ENCODE measurements at regions not wholly inside any gene's neighbourhood (a gene's known extent, or its start where the extent isn't known, plus 50 kb on each side); places are given as distances from the start of the nearest gene placed in this dataset.

- no peak for ATAC-seq
- Histone ChIP-seq H3K36me3 (no peaks in the 10 kb centered on the region), H3K27ac (no peak overlapping the region), H3K4me3 (no peak overlapping the region), H3K27me3 (ENCODE audit: low read depth) (no peaks in the 10 kb centered on the region), H3K9me3 (no peaks in the 10 kb centered on the region), H3K4me1 (no peaks in the 10 kb centered on the region)
- TF ChIP-seq, protein P1, sequence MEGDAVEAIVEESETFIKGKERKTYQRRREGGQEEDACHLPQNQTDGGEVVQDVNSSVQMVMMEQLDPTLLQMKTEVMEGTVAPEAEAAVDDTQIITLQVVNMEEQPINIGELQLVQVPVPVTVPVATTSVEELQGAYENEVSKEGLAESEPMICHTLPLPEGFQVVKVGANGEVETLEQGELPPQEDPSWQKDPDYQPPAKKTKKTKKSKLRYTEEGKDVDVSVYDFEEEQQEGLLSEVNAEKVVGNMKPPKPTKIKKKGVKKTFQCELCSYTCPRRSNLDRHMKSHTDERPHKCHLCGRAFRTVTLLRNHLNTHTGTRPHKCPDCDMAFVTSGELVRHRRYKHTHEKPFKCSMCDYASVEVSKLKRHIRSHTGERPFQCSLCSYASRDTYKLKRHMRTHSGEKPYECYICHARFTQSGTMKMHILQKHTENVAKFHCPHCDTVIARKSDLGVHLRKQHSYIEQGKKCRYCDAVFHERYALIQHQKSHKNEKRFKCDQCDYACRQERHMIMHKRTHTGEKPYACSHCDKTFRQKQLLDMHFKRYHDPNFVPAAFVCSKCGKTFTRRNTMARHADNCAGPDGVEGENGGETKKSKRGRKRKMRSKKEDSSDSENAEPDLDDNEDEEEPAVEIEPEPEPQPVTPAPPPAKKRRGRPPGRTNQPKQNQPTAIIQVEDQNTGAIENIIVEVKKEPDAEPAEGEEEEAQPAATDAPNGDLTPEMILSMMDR (IDR thresholded peaks at IDR 0.05) = no peak
- no peak for DNase-seq
- intact Hi-C loops (cut with DNase I) = no loop called here
These were observed 713.7 kb downstream of the ADCYAP1 start for GRCh38 chr18:1618364-1618763.

GRCh38 chr18:1619507-1619906, 714.8 kb downstream of the ADCYAP1 start:
- no peaks in the 10 kb centered on the region for H3K9me3 ChIP-seq
- intact Hi-C loops (cut with DNase I) = no loop called here
- no peak for DNase-seq
- no peaks in the 10 kb centered on the region for H3K36me3 ChIP-seq
- no peaks in the 10 kb centered on the region for H3K27me3 ChIP-seq (ENCODE audit: low read depth)
- H3K4me1 ChIP-seq = no peaks in the 10 kb centered on the region
- H3K4me3 ChIP-seq = no peak overlapping the region
- TF ChIP-seq, protein P1 (IDR thresholded peaks at IDR 0.05) = no peak
- H3K27ac ChIP-seq = no peak overlapping the region
- ATAC-seq = no peak

- TF ChIP-seq, protein P1 (IDR thresholded peaks at IDR 0.05) = no peak
- ATAC-seq (no peak), DNase-seq (no peak)
- Histone ChIP-seq H3K27ac (no peak overlapping the region), H3K27me3 (ENCODE audit: low read depth) (no peaks in the 10 kb centered on the region), H3K36me3 (no peaks in the 10 kb centered on the region), H3K4me1 (no peaks in the 10 kb centered on the region), H3K9me3 (no peaks in the 10 kb centered on the region), H3K4me3 (no peak overlapping the region)
- intact Hi-C loops (cut with DNase I) = no loop called here
These were observed 719.9 kb downstream of the ADCYAP1 start for GRCh38 chr18:1624612-1625011.

GRCh38 chr18:1627494-1627893, 722.8 kb downstream of the ADCYAP1 start:
- no peak for DNase-seq
- Histone ChIP-seq H3K27me3 (ENCODE audit: low read depth) (no peaks in the 10 kb centered on the region), H3K9me3 (no peaks in the 10 kb centered on the region), H3K4me1 (no peaks in the 10 kb centered on the region), H3K4me3 (no peak overlapping the region), H3K27ac (no peak overlapping the region), H3K36me3 (no peaks in the 10 kb centered on the region)
- TF ChIP-seq, protein P1 (IDR thresholded peaks at IDR 0.05) = no peak
- intact Hi-C loops (cut with DNase I) = no loop called here
- no peak for ATAC-seq

GRCh38 chr18:1648712-1649111, 744.0 kb downstream of the ADCYAP1 start:
- Histone ChIP-seq H3K36me3 (no peaks in the 10 kb centered on the region), H3K4me3 (no peak overlapping the region), H3K9me3 (no peaks in the 10 kb centered on the region), H3K4me1 (no peaks in the 10 kb centered on the region), H3K27me3 (ENCODE audit: low read depth) (no peaks in the 10 kb centered on the region), H3K27ac (no peak overlapping the region)
- intact Hi-C loops (cut with DNase I) = no loop called here
- TF ChIP-seq, protein P1 (IDR thresholded peaks at IDR 0.05) = no peak
- peak; percentile 70 to 75 for ATAC-seq
- no peak for DNase-seq

DNA sequence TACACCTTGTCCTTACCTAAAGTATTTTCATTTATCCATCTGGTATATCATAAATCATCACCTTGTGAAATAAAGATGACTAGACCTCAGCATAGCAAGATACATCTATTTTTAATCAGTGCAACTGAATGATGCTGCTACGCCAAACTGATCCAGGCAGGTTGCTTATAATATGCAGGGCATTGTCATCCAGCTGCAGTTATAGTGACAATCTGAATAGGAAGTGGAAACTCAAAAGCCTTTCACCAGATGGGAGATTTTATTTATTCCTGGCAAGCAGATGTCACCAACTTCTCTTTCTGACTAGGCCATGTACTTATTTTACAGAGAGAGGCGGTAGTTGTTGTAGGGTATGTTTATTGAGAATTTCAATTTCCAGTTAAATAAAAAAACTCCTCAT, 747.3 kb downstream of the ADCYAP1 start:
- intact Hi-C loops (cut with DNase I) = no loop called here
- H3K27ac ChIP-seq = no peak overlapping the region
- H3K27me3 ChIP-seq (ENCODE audit: low read depth) = no peaks in the 10 kb centered on the region
- no peaks in the 10 kb centered on the region for H3K36me3 ChIP-seq
- no peak overlapping the region for H3K4me3 ChIP-seq
- no peaks in the 10 kb centered on the region for H3K9me3 ChIP-seq
- H3K4me1 ChIP-seq = no peaks in the 10 kb centered on the region
- TF ChIP-seq, protein P1 (IDR thresholded peaks at IDR 0.05) = no peak
- ATAC-seq (no peak), DNase-seq (no peak)
